Endothelial cell of umbilical vein (primary cell): ENCODE measurements at regions not wholly inside any gene's neighbourhood (a gene's known extent, or its start where the extent isn't known, plus 50 kb on each side); places are given as distances from the start of the nearest gene placed in this dataset.

Source experiments
- CTCF ChIP-seq, 2 donors: IDR thresholded peaks; 1 replicate in 1 of 2; 2 replicates in 1 of 2; pipeline ENCODE4 v1.5.1; 2011; ENCODE audit warnings: low read length in 2 of 2, mild to moderate bottlenecking in 2 of 2, moderate library complexity in 2 of 2, control low read depth in 1 of 2, inconsistent platforms in 1 of 2, low read depth in 1 of 2; ENCODE audit not compliant: insufficient read depth in 1 of 2; ENCODE audit errors: extremely low read depth in 1 of 2
- EZH2 ChIP-seq: IDR thresholded peaks from 2 replicates; pipeline ENCODE4 v1.6.1; 2012; ENCODE audit warnings: borderline replicate concordance, low read depth, mild to moderate bottlenecking, moderate library complexity, low read length, inconsistent platforms; ENCODE audit not compliant: severe bottlenecking
- FOS ChIP-seq: IDR thresholded peaks from 2 replicates; pipeline ENCODE4 v1.6.1; 2011; ENCODE audit warnings: mild to moderate bottlenecking, low read length, moderate library complexity, borderline replicate concordance; ENCODE audit not compliant: insufficient read depth
- JUN ChIP-seq: IDR thresholded peaks from 2 replicates; pipeline ENCODE4 v1.6.1; 2011; ENCODE audit warnings: borderline replicate concordance, low read depth; ENCODE audit not compliant: insufficient read length, insufficient read depth
- MAX ChIP-seq: IDR thresholded peaks from 2 replicates; pipeline ENCODE4 v1.6.1; 2011; ENCODE audit not compliant: insufficient read depth, insufficient read length
- MYC ChIP-seq: IDR thresholded peaks from one replicate; pipeline ENCODE4 v1.6.1; 2011; ENCODE audit warnings: mild to moderate bottlenecking, low read depth, low read length
- POLR2A ChIP-seq: IDR thresholded peaks from 2 replicates; pipeline ENCODE4 v1.6.1; 2012; ENCODE audit warnings: low read depth, mild to moderate bottlenecking, control low read depth, low read length
- POLR2AphosphoS5 ChIP-seq: IDR thresholded peaks from 2 replicates; pipeline ENCODE4 v1.6.1; 2012; ENCODE audit warnings: low read depth, mild to moderate bottlenecking, control low read depth, low read length, moderate library complexity; ENCODE audit not compliant: insufficient read depth

GRCh38 chr2:40758401-40759155, 306.7 kb upstream of the SLC8A1 start:
- TF ChIP-seq CTCF (IDR thresholded peaks at IDR 0.05; ENCODE audit: extremely low read depth in 1 of 2, insufficient read depth in 1 of 2, low read depth in 1 of 2, low read length in 2 of 2) (no peak), POLR2A (no peak), EZH2 (no peak), MAX (no peak), POLR2AphosphoS5 (no peak), FOS (no peak), MYC (no peak), JUN (no peak)
